GM23338 (cell line): ENCODE measurements at regions not wholly inside any gene's neighbourhood (a gene's known extent, or its start where the extent isn't known, plus 50 kb on each side); places are given as distances from the start of the nearest gene placed in this dataset.

Experiments
- ATAC-seq: fragments of 200-7000 bp; cut with Tn5 transposase; 3 replicates; pipeline ENCODE4 v1.9.1; 2020
- DNase-seq: peaks from one replicate; pipeline ENCODE4 v3.0.0-alpha.2; 2015; ENCODE audit warnings: low spot score
- H2AFZ ChIP-seq: fragments of 200-600 bp; sonication (generic); 2 replicates; pipeline ENCODE4 v1.8.0; 2016; ENCODE audit warnings: antibody characterized with exemption, mild to moderate bottlenecking, moderate library complexity
- H3F3A ChIP-seq: fragments of 200-600 bp; sonication (generic); replicated peaks from 2 replicates; pipeline ENCODE4 v1.8.0; 2017; ENCODE audit warnings: antibody characterized with exemption, mixed run types, low read depth
- H3K27ac ChIP-seq: fragments of 200-600 bp; sonication (generic); 2 replicates; pipeline ENCODE4 v1.6.1; 2016; ENCODE audit warnings: low read depth
- H3K27me3 ChIP-seq: fragments of 200-600 bp; sonication (generic); 2 replicates; pipeline ENCODE4 v1.8.0; 2016; ENCODE audit warnings: mild to moderate bottlenecking, mixed run types, moderate library complexity; ENCODE audit not compliant: insufficient read depth
- H3K36me3 ChIP-seq: fragments of 200-600 bp; sonication (generic); 2 replicates; pipeline ENCODE4 v1.8.0; 2016; ENCODE audit warnings: mild to moderate bottlenecking; ENCODE audit not compliant: insufficient read depth
- H3K4me1 ChIP-seq: fragments of 200-600 bp; sonication (generic); 2 replicates; pipeline ENCODE4 v1.8.0; 2016; ENCODE audit warnings: mild to moderate bottlenecking, moderate library complexity; ENCODE audit not compliant: insufficient read depth
- H3K4me2 ChIP-seq: fragments of 200-600 bp; sonication (generic); 2 replicates; pipeline ENCODE4 v1.7.1; 2017; ENCODE audit warnings: mixed run types
- H3K4me3 ChIP-seq: fragments of 200-600 bp; sonication (generic); 2 replicates; pipeline ENCODE4 v1.6.1; 2016; ENCODE audit warnings: mixed run types
- H3K79me2 ChIP-seq: fragments of 200-600 bp; sonication (generic); replicated peaks from 2 replicates; pipeline ENCODE4 v1.8.0; 2017; ENCODE audit warnings: mild to moderate bottlenecking; ENCODE audit not compliant: insufficient read depth
- H3K9me2 ChIP-seq: fragments of 200-600 bp; sonication (generic); 2 replicates; pipeline ENCODE4 v1.8.0; 2017; ENCODE audit not compliant: insufficient read depth
- H4K20me1 ChIP-seq: fragments of 200-600 bp; sonication (generic); replicated peaks from 2 replicates; pipeline ENCODE4 v1.8.0; 2017; ENCODE audit warnings: mild to moderate bottlenecking; ENCODE audit not compliant: insufficient read depth
- H3K27ac Mint-ChIP-seq: 2 replicates; pipeline ENCODE4 v1.8.0; 2020; ENCODE audit warnings: inconsistent platforms, mild to moderate bottlenecking, moderate library complexity, mixed read lengths
- H3K27me3 Mint-ChIP-seq: 3 replicates; pipeline ENCODE4 v1.8.0; 2022; ENCODE audit warnings: low read depth, mild to moderate bottlenecking, moderate library complexity, mixed read lengths, inconsistent platforms; ENCODE audit not compliant: insufficient read depth, poor library complexity
- H3K36me3 Mint-ChIP-seq: 3 replicates; pipeline ENCODE4 v1.8.0; 2021; ENCODE audit warnings: low read depth, mild to moderate bottlenecking, inconsistent platforms, moderate library complexity, mixed read lengths
- H3K4me1 Mint-ChIP-seq: 3 replicates; pipeline ENCODE4 v1.8.0; 2020; ENCODE audit warnings: mild to moderate bottlenecking, inconsistent platforms, mixed read lengths
- H3K4me3 Mint-ChIP-seq: 3 replicates; pipeline ENCODE4 v1.8.0; 2021; ENCODE audit warnings: moderate library complexity, mild to moderate bottlenecking, inconsistent platforms, mixed read lengths
- H3K9me3 Mint-ChIP-seq: 3 replicates; pipeline ENCODE4 v1.8.0; 2020; ENCODE audit warnings: moderate library complexity, mild to moderate bottlenecking, inconsistent platforms, mixed read lengths
- CREB1 ChIP-seq: fragments of 250-450 bp; sonication (Bioruptor Pico); IDR thresholded peaks from 2 replicates; pipeline ENCODE4 v1.5.0; 2020; ENCODE audit warnings: low read depth, mild to moderate bottlenecking, moderate library complexity
- EZH2phosphoT487 ChIP-seq: fragments of 200-600 bp; sonication (generic); IDR thresholded peaks from one replicate; pipeline ENCODE4 v1.8.1; 2018; ENCODE audit warnings: antibody characterized with exemption; ENCODE audit not compliant: unreplicated experiment
- JUNB ChIP-seq: IDR thresholded peaks from one replicate; pipeline ENCODE4 v1.6.1; 2016; ENCODE audit warnings: antibody characterized with exemption; ENCODE audit not compliant: unreplicated experiment
- NANOG ChIP-seq: IDR thresholded peaks from 2 replicates; pipeline ENCODE4 v1.6.1; 2016; ENCODE audit warnings: antibody characterized with exemption, borderline replicate concordance
- STAT1 ChIP-seq: IDR thresholded peaks from one replicate; pipeline ENCODE4 v1.6.1; 2016; ENCODE audit warnings: antibody characterized with exemption; ENCODE audit not compliant: unreplicated experiment
- ZNF114 ChIP-seq: fragments of 250-450 bp; sonication (Bioruptor Pico); IDR thresholded peaks from 2 replicates; pipeline ENCODE4 v1.5.0; 2020; ENCODE audit warnings: mild to moderate bottlenecking, moderate library complexity
- TF ChIP-seq, protein P1 (sequence below), 2 experiments: fragments of 200-600 bp in 1 of 2; sonication (generic) in 1 of 2; conservative IDR thresholded peaks; 2 replicates each; pipeline versions ENCODE4 v1.5.1 to v1.6.1; 2016 to 2017; ENCODE audit warnings: antibody characterized with exemption in 2 of 2, low read depth in 2 of 2, mild to moderate bottlenecking in 2 of 2, moderate library complexity in 1 of 2
- TF ChIP-seq, protein P2 (sequence below): IDR thresholded peaks from one replicate; pipeline ENCODE4 v1.6.1; 2018; ENCODE audit warnings: antibody characterized with exemption; ENCODE audit not compliant: unreplicated experiment
- TF ChIP-seq, protein P3 (sequence below): fragments of 250-450 bp; sonication (Bioruptor Pico); IDR thresholded peaks from 2 replicates; pipeline ENCODE4 v1.5.0; 2020; ENCODE audit warnings: mild to moderate bottlenecking, moderate library complexity
- TF ChIP-seq, protein P4 (sequence below): IDR thresholded peaks from 2 replicates; pipeline ENCODE4 v1.6.1; 2016; ENCODE audit warnings: antibody characterized with exemption

DNA sequence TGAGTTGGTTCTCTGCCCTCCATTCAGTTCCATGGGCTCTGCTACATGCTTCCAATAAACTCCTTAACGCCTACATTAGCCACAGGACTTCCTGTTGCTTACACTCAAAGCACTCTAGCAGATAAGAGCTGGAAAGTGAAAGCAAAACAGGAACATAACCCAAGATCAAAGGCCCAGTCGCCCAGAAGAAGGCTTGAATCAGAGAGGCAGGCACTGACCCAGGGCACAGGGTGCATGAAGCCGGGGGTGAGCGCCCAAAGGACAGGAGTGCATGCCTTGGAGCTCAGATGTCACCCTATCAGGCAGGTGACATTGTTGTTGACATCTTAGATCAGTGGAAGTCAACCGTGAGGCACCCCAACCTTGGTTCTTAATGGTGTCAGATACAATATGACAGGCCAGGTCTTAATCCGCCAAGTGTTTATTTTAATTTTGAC, 235.1 kb downstream of the UACA start (continued):
- TF ChIP-seq, protein P1, sequence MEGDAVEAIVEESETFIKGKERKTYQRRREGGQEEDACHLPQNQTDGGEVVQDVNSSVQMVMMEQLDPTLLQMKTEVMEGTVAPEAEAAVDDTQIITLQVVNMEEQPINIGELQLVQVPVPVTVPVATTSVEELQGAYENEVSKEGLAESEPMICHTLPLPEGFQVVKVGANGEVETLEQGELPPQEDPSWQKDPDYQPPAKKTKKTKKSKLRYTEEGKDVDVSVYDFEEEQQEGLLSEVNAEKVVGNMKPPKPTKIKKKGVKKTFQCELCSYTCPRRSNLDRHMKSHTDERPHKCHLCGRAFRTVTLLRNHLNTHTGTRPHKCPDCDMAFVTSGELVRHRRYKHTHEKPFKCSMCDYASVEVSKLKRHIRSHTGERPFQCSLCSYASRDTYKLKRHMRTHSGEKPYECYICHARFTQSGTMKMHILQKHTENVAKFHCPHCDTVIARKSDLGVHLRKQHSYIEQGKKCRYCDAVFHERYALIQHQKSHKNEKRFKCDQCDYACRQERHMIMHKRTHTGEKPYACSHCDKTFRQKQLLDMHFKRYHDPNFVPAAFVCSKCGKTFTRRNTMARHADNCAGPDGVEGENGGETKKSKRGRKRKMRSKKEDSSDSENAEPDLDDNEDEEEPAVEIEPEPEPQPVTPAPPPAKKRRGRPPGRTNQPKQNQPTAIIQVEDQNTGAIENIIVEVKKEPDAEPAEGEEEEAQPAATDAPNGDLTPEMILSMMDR (conservative IDR thresholded peaks at IDR 0.05; ENCODE audit: low read depth in 2 of 2) = no peak
- no peak for TF ChIP-seq JUNB
- TF ChIP-seq ZNF114 (CRISPR knock-in tag) = no peak

- H3K27me3 Mint-ChIP-seq = no peaks in the 10 kb centered on the region
- Histone ChIP-seq H3K27ac (no peak overlapping the region), H2AFZ (peak overlapping the region; percentile 83; the same call in 1 of the 2 replicates)
- TF ChIP-seq, protein P2, sequence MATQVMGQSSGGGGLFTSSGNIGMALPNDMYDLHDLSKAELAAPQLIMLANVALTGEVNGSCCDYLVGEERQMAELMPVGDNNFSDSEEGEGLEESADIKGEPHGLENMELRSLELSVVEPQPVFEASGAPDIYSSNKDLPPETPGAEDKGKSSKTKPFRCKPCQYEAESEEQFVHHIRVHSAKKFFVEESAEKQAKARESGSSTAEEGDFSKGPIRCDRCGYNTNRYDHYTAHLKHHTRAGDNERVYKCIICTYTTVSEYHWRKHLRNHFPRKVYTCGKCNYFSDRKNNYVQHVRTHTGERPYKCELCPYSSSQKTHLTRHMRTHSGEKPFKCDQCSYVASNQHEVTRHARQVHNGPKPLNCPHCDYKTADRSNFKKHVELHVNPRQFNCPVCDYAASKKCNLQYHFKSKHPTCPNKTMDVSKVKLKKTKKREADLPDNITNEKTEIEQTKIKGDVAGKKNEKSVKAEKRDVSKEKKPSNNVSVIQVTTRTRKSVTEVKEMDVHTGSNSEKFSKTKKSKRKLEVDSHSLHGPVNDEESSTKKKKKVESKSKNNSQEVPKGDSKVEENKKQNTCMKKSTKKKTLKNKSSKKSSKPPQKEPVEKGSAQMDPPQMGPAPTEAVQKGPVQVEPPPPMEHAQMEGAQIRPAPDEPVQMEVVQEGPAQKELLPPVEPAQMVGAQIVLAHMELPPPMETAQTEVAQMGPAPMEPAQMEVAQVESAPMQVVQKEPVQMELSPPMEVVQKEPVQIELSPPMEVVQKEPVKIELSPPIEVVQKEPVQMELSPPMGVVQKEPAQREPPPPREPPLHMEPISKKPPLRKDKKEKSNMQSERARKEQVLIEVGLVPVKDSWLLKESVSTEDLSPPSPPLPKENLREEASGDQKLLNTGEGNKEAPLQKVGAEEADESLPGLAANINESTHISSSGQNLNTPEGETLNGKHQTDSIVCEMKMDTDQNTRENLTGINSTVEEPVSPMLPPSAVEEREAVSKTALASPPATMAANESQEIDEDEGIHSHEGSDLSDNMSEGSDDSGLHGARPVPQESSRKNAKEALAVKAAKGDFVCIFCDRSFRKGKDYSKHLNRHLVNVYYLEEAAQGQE = no peak
- TF ChIP-seq JUNB (no peak), ZNF114 (CRISPR knock-in tag) (no peak), EZH2phosphoT487 (no peak), CREB1 (CRISPR knock-in tag) (no peak), STAT1 (no peak), NANOG (no peak)
- TF ChIP-seq, protein P3, sequence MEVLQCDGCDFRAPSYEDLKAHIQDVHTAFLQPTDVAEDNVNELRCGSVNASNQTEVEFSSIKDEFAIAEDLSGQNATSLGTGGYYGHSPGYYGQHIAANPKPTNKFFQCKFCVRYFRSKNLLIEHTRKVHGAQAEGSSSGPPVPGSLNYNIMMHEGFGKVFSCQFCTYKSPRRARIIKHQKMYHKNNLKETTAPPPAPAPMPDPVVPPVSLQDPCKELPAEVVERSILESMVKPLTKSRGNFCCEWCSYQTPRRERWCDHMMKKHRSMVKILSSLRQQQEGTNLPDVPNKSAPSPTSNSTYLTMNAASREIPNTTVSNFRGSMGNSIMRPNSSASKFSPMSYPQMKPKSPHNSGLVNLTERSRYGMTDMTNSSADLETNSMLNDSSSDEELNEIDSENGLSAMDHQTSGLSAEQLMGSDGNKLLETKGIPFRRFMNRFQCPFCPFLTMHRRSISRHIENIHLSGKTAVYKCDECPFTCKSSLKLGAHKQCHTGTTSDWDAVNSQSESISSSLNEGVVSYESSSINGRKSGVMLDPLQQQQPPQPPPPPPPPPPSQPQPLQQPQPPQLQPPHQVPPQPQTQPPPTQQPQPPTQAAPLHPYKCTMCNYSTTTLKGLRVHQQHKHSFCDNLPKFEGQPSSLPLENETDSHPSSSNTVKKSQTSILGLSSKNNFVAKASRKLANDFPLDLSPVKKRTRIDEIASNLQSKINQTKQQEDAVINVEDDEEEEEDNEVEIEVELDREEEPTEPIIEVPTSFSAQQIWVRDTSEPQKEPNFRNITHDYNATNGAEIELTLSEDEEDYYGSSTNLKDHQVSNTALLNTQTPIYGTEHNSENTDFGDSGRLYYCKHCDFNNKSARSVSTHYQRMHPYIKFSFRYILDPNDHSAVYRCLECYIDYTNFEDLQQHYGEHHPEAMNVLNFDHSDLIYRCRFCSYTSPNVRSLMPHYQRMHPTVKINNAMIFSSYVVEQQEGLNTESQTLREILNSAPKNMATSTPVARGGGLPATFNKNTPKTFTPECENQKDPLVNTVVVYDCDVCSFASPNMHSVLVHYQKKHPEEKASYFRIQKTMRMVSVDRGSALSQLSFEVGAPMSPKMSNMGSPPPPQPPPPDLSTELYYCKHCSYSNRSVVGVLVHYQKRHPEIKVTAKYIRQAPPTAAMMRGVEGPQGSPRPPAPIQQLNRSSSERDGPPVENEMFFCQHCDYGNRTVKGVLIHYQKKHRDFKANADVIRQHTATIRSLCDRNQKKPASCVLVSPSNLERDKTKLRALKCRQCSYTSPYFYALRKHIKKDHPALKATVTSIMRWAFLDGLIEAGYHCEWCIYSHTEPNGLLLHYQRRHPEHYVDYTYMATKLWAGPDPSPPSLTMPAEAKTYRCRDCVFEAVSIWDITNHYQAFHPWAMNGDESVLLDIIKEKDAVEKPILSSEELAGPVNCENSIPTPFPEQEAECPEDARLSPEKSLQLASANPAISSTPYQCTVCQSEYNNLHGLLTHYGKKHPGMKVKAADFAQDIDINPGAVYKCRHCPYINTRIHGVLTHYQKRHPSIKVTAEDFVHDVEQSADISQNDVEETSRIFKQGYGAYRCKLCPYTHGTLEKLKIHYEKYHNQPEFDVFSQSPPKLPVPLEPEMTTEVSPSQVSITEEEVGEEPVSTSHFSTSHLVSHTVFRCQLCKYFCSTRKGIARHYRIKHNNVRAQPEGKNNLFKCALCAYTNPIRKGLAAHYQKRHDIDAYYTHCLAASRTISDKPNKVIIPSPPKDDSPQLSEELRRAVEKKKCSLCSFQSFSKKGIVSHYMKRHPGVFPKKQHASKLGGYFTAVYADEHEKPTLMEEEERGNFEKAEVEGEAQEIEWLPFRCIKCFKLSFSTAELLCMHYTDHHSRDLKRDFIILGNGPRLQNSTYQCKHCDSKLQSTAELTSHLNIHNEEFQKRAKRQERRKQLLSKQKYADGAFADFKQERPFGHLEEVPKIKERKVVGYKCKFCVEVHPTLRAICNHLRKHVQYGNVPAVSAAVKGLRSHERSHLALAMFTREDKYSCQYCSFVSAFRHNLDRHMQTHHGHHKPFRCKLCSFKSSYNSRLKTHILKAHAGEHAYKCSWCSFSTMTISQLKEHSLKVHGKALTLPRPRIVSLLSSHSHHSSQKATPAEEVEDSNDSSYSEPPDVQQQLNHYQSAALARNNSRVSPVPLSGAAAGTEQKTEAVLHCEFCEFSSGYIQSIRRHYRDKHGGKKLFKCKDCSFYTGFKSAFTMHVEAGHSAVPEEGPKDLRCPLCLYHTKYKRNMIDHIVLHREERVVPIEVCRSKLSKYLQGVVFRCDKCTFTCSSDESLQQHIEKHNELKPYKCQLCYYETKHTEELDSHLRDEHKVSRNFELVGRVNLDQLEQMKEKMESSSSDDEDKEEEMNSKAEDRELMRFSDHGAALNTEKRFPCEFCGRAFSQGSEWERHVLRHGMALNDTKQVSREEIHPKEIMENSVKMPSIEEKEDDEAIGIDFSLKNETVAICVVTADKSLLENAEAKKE (CRISPR knock-in tag) = no peak
- TF ChIP-seq, protein P4, sequence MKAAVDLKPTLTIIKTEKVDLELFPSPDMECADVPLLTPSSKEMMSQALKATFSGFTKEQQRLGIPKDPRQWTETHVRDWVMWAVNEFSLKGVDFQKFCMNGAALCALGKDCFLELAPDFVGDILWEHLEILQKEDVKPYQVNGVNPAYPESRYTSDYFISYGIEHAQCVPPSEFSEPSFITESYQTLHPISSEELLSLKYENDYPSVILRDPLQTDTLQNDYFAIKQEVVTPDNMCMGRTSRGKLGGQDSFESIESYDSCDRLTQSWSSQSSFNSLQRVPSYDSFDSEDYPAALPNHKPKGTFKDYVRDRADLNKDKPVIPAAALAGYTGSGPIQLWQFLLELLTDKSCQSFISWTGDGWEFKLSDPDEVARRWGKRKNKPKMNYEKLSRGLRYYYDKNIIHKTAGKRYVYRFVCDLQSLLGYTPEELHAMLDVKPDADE = no peak
- TF ChIP-seq, protein P1 (conservative IDR thresholded peaks at IDR 0.05; ENCODE audit: low read depth in 2 of 2) = no peak
Measured at GRCh38 chr15:70526974-70527325, 236.4 kb downstream of the UACA start.

More at GRCh38 chr15:70526974-70527325, 236.4 kb downstream of the UACA start:
- peaks cover 26% of the 10 kb centered on the region for H3K4me1 Mint-ChIP-seq
- Histone ChIP-seq H3K27me3 (no peaks in the 10 kb centered on the region), H3F3A (no peaks in the 10 kb centered on the region), H3K79me2 (no peaks in the 10 kb centered on the region), H3K4me3 (no peak overlapping the region), H3K4me1 (peaks cover 3% of the 10 kb centered on the region; the same call in 1 of the 2 replicates), H3K4me2 (no peak overlapping the region), H3K36me3 (no peaks in the 10 kb centered on the region), H4K20me1 (no peaks in the 10 kb centered on the region), H3K9me2 (0 out of 2 replicates have a peak, but pooled peaks cover 2% of the 10 kb centered on the region)
- no peaks in the 10 kb centered on the region for H3K36me3 Mint-ChIP-seq
- no peak overlapping the region for H3K4me3 Mint-ChIP-seq
- H3K9me3 Mint-ChIP-seq = no peaks in the 10 kb centered on the region; the same call in 2 of the 3 replicates
- no peak for ATAC-seq
- DNase-seq = no peak
- no peak overlapping the region for H3K27ac Mint-ChIP-seq
